Natural killer cell (primary cell): ENCODE measurements at regions not wholly inside any gene's neighbourhood (a gene's known extent, or its start where the extent isn't known, plus 50 kb on each side); places are given as distances from the start of the nearest gene placed in this dataset.

ENCODE experiments used
- ATAC-seq, 3 donors: fragments of 150-1000 bp in 2 of 3; fragments of 200-7000 bp in 1 of 3; cut with Tn5 transposase; 1 replicate in 1 of 3; 2 replicates in 2 of 3; pipeline ENCODE4 v1.10.0; 2021; ENCODE audit warnings: mild to moderate bottlenecking in 2 of 3, moderate library complexity in 2 of 3
- DNase-seq, 2 donors: peaks; one replicate each; pipeline versions ENCODE4 v3.0.0 to v3.0.0-alpha.2; 2013 to 2021; ENCODE audit warnings: mixed read lengths in 1 of 2
- H3K27ac ChIP-seq: one replicate; pipeline ENCODE4 v1.5.1; 2013; ENCODE audit warnings: mild to moderate bottlenecking, low read length
- H3K27me3 ChIP-seq: one replicate; pipeline ENCODE4 v1.6.1; 2013; ENCODE audit warnings: low read length; ENCODE audit not compliant: control insufficient read depth, insufficient read depth
- H3K36me3 ChIP-seq: one replicate; pipeline ENCODE4 v1.6.1; 2013; ENCODE audit warnings: low read length; ENCODE audit not compliant: control insufficient read depth, insufficient read depth
- H3K4me1 ChIP-seq: one replicate; pipeline ENCODE4 v1.6.1; 2013; ENCODE audit warnings: low read length; ENCODE audit not compliant: control insufficient read depth, insufficient read depth
- H3K4me3 ChIP-seq: one replicate; pipeline ENCODE4 v1.5.1; 2013; ENCODE audit warnings: low read length
- H3K9me3 ChIP-seq: one replicate; pipeline ENCODE4 v1.6.1; 2013; ENCODE audit warnings: low read length; ENCODE audit not compliant: control insufficient read depth, insufficient read depth
- H3K27ac Mint-ChIP-seq, 2 donors: one replicate each; pipeline ENCODE4 v1.8.0; 2022; ENCODE audit warnings: mild to moderate bottlenecking in 2 of 2, mixed read lengths in 2 of 2, moderate library complexity in 1 of 2
- H3K27me3 Mint-ChIP-seq, 2 donors: one replicate each; pipeline ENCODE4 v1.8.0; 2022; ENCODE audit warnings: low read depth in 2 of 2, mixed read lengths in 2 of 2
- H3K36me3 Mint-ChIP-seq: one replicate; pipeline ENCODE4 v1.8.0; 2022; ENCODE audit warnings: mixed read lengths
- H3K4me1 Mint-ChIP-seq, 2 donors: one replicate each; pipeline ENCODE4 v1.8.0; 2022; ENCODE audit warnings: mixed read lengths in 2 of 2
- H3K4me3 Mint-ChIP-seq: one replicate; pipeline ENCODE4 v1.8.0; 2022; ENCODE audit warnings: mild to moderate bottlenecking, moderate library complexity, mixed read lengths
- H3K9me3 Mint-ChIP-seq, 2 donors: one replicate each; pipeline ENCODE4 v1.8.0; 2022; ENCODE audit warnings: mixed read lengths in 2 of 2
- CTCF ChIP-seq: fragments of 200-600 bp; IDR thresholded peaks from one replicate; pipeline ENCODE4 v1.8.0; 2022; ENCODE audit warnings: antibody characterized with exemption
- WGBS: methylation state at CpG from one replicate; pipeline ENCODE4 v1.1.7; 2013; ENCODE audit warnings: missing lambda C conversion rate; ENCODE audit not compliant: insufficient coverage; 5-methylcytosine and 5-hydroxymethylcytosine counted together
- intact Hi-C: fragments of 100-400 bp; cut with micrococcal nuclease; formaldehyde crosslinking; loops from one replicate; pipeline ENCODE4 v1.14.2; 2022

GRCh38 chr6:87904011-87904410 is 143.6 kb upstream of the SPACA1 start:
- Histone ChIP-seq H3K9me3 (no peaks in the 10 kb centered on the region), H3K27me3 (peaks cover 9% of the 10 kb centered on the region), H3K4me1 (peaks cover 7% of the 10 kb centered on the region), H3K27ac (no peak overlapping the region), H3K36me3 (no peaks in the 10 kb centered on the region), H3K4me3 (no peak overlapping the region)
- ATAC-seq (no peak), DNase-seq (no peak)
- Mint-ChIP-seq H3K4me3 (no peak overlapping the region), H3K27me3 (peaks cover 15 to 56% of the 10 kb centered on the region in 2 donors), H3K36me3 (no peaks in the 10 kb centered on the region), H3K4me1 (peaks cover 17 to 29% of the 10 kb centered on the region in 2 donors), H3K27ac (no peak overlapping the region), H3K9me3 (no peaks in the 10 kb centered on the region)
- intact Hi-C loops, result no loop called here
- no peak for TF ChIP-seq CTCF

- ATAC-seq (no peak), DNase-seq (no peak)
- H3K4me1 ChIP-seq, result peaks cover 7% of the 10 kb centered on the region
- H3K27me3 ChIP-seq, result peaks cover 6% of the 10 kb centered on the region
- intact Hi-C loops, result no loop called here
- H3K4me1 Mint-ChIP-seq, result peaks cover 11 to 24% of the 10 kb centered on the region in 2 donors
- WGBS, result 97% methylated on average over 7 of the region's 12 CpGs
- H3K36me3 ChIP-seq, result no peaks in the 10 kb centered on the region
- no peak overlapping the region for H3K27ac Mint-ChIP-seq
- peaks cover 18 to 60% of the 10 kb centered on the region in 2 donors for H3K27me3 Mint-ChIP-seq
- no peaks in the 10 kb centered on the region for H3K9me3 Mint-ChIP-seq
- H3K9me3 ChIP-seq, result no peaks in the 10 kb centered on the region
- no peak overlapping the region for H3K4me3 Mint-ChIP-seq
- no peak overlapping the region for H3K27ac ChIP-seq
- no peaks in the 10 kb centered on the region for H3K36me3 Mint-ChIP-seq
- no peak for TF ChIP-seq CTCF
- no peak overlapping the region for H3K4me3 ChIP-seq
These were observed 144.3 kb upstream of the SPACA1 start for GRCh38 chr6:87903323-87903722.

- H3K27ac Mint-ChIP-seq, result no peak overlapping the region
- peaks cover 8 to 15% of the 10 kb centered on the region in 2 donors for H3K4me1 Mint-ChIP-seq
- Histone ChIP-seq H3K4me3 (no peak overlapping the region), H3K27ac (no peak overlapping the region), H3K36me3 (no peaks in the 10 kb centered on the region), H3K4me1 (peaks cover 5% of the 10 kb centered on the region), H3K9me3 (no peaks in the 10 kb centered on the region), H3K27me3 (peaks cover 6% of the 10 kb centered on the region)
- H3K9me3 Mint-ChIP-seq, result no peaks in the 10 kb centered on the region
- intact Hi-C loops, result no loop called here
- H3K36me3 Mint-ChIP-seq, result no peaks in the 10 kb centered on the region
- no peak for TF ChIP-seq CTCF
- no peak for DNase-seq
- no peak for ATAC-seq
- no peak overlapping the region for H3K4me3 Mint-ChIP-seq
- peaks cover 16 to 65% of the 10 kb centered on the region in 2 donors for H3K27me3 Mint-ChIP-seq
These were observed 145.3 kb upstream of the SPACA1 start for GRCh38 chr6:87902383-87902782.

- intact Hi-C loops, result no loop called here
- ATAC-seq, result no peak
- H3K27me3 ChIP-seq, result peaks cover 4% of the 10 kb centered on the region
- Mint-ChIP-seq H3K27me3 (peaks cover 10 to 57% of the 10 kb centered on the region in 2 donors), H3K27ac (no peak overlapping the region), H3K36me3 (no peaks in the 10 kb centered on the region), H3K4me1 (peaks cover under 1 to 7% of the 10 kb centered on the region in 2 donors), H3K9me3 (no peaks in the 10 kb centered on the region), H3K4me3 (no peak overlapping the region)
- WGBS, result 83% methylated on average over 1 of the region's 1 CpG
- H3K36me3 ChIP-seq, result no peaks in the 10 kb centered on the region
- DNase-seq, result no peak
- no peak overlapping the region for H3K4me3 ChIP-seq
- no peaks in the 10 kb centered on the region for H3K4me1 ChIP-seq
- H3K27ac ChIP-seq, result no peak overlapping the region
- no peaks in the 10 kb centered on the region for H3K9me3 ChIP-seq
- no peak for TF ChIP-seq CTCF
These were observed 146.0 kb upstream of the SPACA1 start for GRCh38 chr6:87901613-87902012.
